NCI-H2171 (cell line): ENCODE measurements at regions not wholly inside any gene's neighbourhood (a gene's known extent, or its start where the extent isn't known, plus 50 kb on each side); places are given as distances from the start of the nearest gene placed in this dataset.

Source experiments
- DNase-seq: peaks from one replicate; lab custom pipeline; 2025; lab: John Stamatoyannopoulos, UW

GRCh38 chr4:32735856-32736590 is 2015.9 kb downstream of the PCDH7 start:
- DNase-seq: no peak

GRCh38 chr4:32744211-32744610 is 2024.0 kb downstream of the PCDH7 start:
- no peak for DNase-seq

- no peak for DNase-seq
These were observed 2025.2 kb downstream of the PCDH7 start for GRCh38 chr4:32745351-32745750.

- DNase-seq: no peak
These were observed 2027.9 kb downstream of the PCDH7 start for GRCh38 chr4:32748061-32748460.

- no peak for DNase-seq
These were observed 2028.3 kb downstream of the PCDH7 start for GRCh38 chr4:32748498-32748897.

GRCh38 chr4:32752962-32753361 is 2032.8 kb downstream of the PCDH7 start:
- no peak for DNase-seq

GRCh38 chr4:32768664-32769389 is 2048.7 kb downstream of the PCDH7 start:
- no peak for DNase-seq

GRCh38 chr4:32771491-32771890 is 2051.3 kb downstream of the PCDH7 start:
- DNase-seq: no peak

- no peak for DNase-seq
These were observed 2054.9 kb downstream of the PCDH7 start for GRCh38 chr4:32775049-32775448.

- DNase-seq: no peak
These were observed 2056.4 kb downstream of the PCDH7 start for GRCh38 chr4:32776435-32777203.

GRCh38 chr4:32778025-32778424 is 2057.9 kb downstream of the PCDH7 start:
- no peak for DNase-seq

GRCh38 chr4:32778938-32779337 is 2058.8 kb downstream of the PCDH7 start:
- DNase-seq: no peak

GRCh38 chr4:32789026-32789608 is 2068.9 kb downstream of the PCDH7 start:
- no peak for DNase-seq

- DNase-seq: no peak
These were observed 2070.6 kb downstream of the PCDH7 start for GRCh38 chr4:32790803-32791202.

GRCh38 chr4:32798471-32799159 is 2078.4 kb downstream of the PCDH7 start:
- no peak for DNase-seq

GRCh38 chr4:32824336-32824735 is 2104.2 kb downstream of the PCDH7 start:
- no peak for DNase-seq

GRCh38 chr4:32826169-32826568 is 2106.0 kb downstream of the PCDH7 start:
- no peak for DNase-seq

GRCh38 chr4:32830160-32830559 is 2110.0 kb downstream of the PCDH7 start:
- no peak for DNase-seq

- DNase-seq: no peak
These were observed 2110.9 kb downstream of the PCDH7 start for GRCh38 chr4:32831104-32831503.

GRCh38 chr4:32840461-32841189 is 2120.5 kb downstream of the PCDH7 start:
- DNase-seq: no peak

GRCh38 chr4:32841217-32841616 is 2121.0 kb downstream of the PCDH7 start:
- DNase-seq: no peak
